ENCODE measurements at regions not wholly inside any gene's neighbourhood (a gene's known extent, or its start where the extent isn't known, plus 50 kb on each side); places are given as distances from the start of the nearest gene placed in this dataset.

- DNase-seq = no peak
Observed at GRCh38 chr2:34909992-34910705, 1311.0 kb upstream of the FAM98A start.

DNA sequence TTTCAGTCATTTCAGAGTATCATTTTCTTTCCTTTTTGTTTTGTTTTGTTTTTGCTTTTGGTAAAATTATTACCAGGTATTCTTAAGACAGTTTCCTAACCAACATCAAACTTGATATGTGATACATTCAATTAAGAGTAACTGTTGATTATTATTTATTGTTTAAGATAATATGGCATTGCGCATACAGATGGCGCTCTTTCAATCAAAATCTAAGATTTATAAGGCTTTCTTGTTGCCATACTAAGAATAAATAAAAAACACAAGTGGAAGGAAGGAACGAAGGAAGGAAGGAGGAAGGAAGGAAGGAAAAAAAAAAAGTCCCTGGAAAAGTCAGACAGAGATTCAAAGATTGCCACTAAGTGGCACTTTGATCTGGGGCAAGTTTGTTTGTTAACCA, 1308.7 kb upstream of the FAM98A start:
- no peak for DNase-seq
- H3K4me3 ChIP-seq = no peak overlapping the region
- no peaks in the 10 kb centered on the region for H3K27me3 ChIP-seq (ENCODE audit: low read depth)
- intact Hi-C loops (cut with micrococcal nuclease) = no loop called here
- H3K36me3 ChIP-seq = no peaks in the 10 kb centered on the region
- TF ChIP-seq CTCF (IDR thresholded peaks at IDR 0.05; ENCODE audit: borderline replicate concordance) = no peak
- H3K4me1 ChIP-seq = peaks cover 6% of the 10 kb centered on the region
- no peak overlapping the region for H3K27ac ChIP-seq (replicated peaks)
- no peaks in the 10 kb centered on the region for H3K9me3 ChIP-seq (replicated peaks)

More at GRCh38 chr2:34909992-34910705, 1311.0 kb upstream of the FAM98A start:
- Histone ChIP-seq H3K4me1 (no peaks in the 10 kb centered on the region), H3K27ac (replicated peaks) (no peak overlapping the region), H3K27me3 (ENCODE audit: low read depth) (no peaks in the 10 kb centered on the region), H3K9me3 (replicated peaks) (no peaks in the 10 kb centered on the region), H3K36me3 (no peaks in the 10 kb centered on the region), H3K4me3 (no peak overlapping the region)
- TF ChIP-seq CTCF (IDR thresholded peaks at IDR 0.05; ENCODE audit: borderline replicate concordance) = no peak
- intact Hi-C loops (cut with micrococcal nuclease) = no loop called here

DNA sequence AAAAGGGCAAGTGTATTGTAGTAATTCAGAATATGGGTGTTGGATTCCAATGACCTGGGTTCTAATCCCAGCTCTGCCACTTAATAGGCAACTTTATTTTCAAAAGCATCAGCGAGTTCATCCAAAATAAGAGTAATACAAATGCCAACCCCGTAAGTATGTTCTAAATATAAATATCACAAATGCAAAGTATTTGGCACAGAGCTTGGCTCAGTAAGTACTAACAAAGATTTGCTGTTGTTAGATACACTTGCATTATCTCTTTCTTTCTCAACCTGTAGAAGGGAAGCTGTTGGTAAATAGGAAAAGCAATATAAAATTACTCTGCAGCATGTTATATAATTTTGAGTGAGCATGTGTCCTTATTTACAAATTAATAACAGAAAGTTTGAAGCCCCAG, 1302.6 kb upstream of the FAM98A start:
- Histone ChIP-seq H3K9me3 (replicated peaks) (no peaks in the 10 kb centered on the region), H3K27me3 (ENCODE audit: low read depth) (no peaks in the 10 kb centered on the region), H3K4me3 (no peak overlapping the region), H3K27ac (replicated peaks) (no peak overlapping the region), H3K4me1 (peaks cover 6% of the 10 kb centered on the region), H3K36me3 (no peaks in the 10 kb centered on the region)
- no peak for TF ChIP-seq CTCF (IDR thresholded peaks at IDR 0.05; ENCODE audit: borderline replicate concordance)
- intact Hi-C loops (cut with micrococcal nuclease) = no loop called here
- no peak for DNase-seq

DNA sequence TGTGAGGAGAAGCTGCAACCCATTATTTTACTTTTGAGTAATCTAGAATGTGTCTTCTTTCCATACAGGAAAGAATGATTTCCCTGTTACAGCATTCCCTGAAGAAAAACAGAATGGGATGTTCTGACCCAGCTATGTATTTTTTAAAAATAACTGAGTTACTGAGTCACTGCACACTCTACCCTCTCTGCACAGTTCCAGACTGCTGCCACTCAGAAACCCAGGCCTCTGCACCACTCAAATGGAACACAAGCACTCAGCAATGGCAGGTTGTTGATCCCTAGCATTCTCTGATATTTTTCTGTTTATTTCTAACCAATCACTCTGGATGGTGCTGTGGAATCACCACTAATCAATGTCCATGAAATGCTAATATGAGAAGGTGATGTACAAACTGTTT, 1300.0 kb upstream of the FAM98A start:
- no peak for TF ChIP-seq CTCF (IDR thresholded peaks at IDR 0.05; ENCODE audit: borderline replicate concordance)
- H3K9me3 ChIP-seq (replicated peaks) = no peaks in the 10 kb centered on the region
- intact Hi-C loops (cut with micrococcal nuclease) = no loop called here
- no peak for DNase-seq
- peaks cover 6% of the 10 kb centered on the region for H3K4me1 ChIP-seq
- H3K4me3 ChIP-seq = no peak overlapping the region
- H3K27me3 ChIP-seq (ENCODE audit: low read depth) = no peaks in the 10 kb centered on the region
- no peak overlapping the region for H3K27ac ChIP-seq (replicated peaks)
- H3K36me3 ChIP-seq = no peaks in the 10 kb centered on the region

- TF ChIP-seq CTCF (IDR thresholded peaks at IDR 0.05; ENCODE audit: borderline replicate concordance) = no peak
- Histone ChIP-seq H3K9me3 (replicated peaks) (no peaks in the 10 kb centered on the region), H3K27ac (replicated peaks) (peak overlapping the region; percentile 14), H3K4me3 (no peak overlapping the region), H3K27me3 (ENCODE audit: low read depth) (no peaks in the 10 kb centered on the region), H3K4me1 (no peaks in the 10 kb centered on the region), H3K36me3 (no peaks in the 10 kb centered on the region)
- no peak for DNase-seq
- intact Hi-C loops (cut with micrococcal nuclease) = no loop called here
Observed at GRCh38 chr2:34892766-34893165, 1293.7 kb upstream of the FAM98A start.

All from left ventricle myocardium inferior (tissue), 1 donor.